ENCODE measurements at regions not wholly inside any gene's neighbourhood (a gene's known extent, or its start where the extent isn't known, plus 50 kb on each side); places are given as distances from the start of the nearest gene placed in this dataset.

DNA sequence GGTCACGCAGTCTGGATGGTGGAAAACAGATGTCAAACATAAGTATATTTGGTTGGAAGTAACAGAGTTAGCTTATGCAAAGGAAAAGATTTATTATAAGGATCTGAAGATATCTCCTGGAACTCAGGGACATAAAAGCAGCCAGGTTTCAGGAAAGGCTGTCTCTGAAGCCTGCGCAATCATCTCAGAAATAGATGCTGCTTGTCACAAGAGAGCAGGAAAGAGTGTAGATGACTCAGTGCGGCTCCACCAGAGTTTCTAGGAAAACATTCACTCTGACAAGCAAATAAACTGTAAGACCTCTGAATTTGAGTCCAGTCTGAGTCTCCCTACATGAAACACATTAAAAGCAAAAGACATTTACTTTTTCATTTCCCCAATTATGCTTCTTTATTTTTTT lies 220.4 kb upstream of the HTR2A start:
- WGBS, 2 donors (ENCODE audit: extremely low coverage in 2 of 2, insufficient read length in 2 of 2, insufficient replicate concordance in 1 of 2): no CpG with 5 or more reads among the region's 3 CpGs
- Histone ChIP-seq H2BK12ac (ENCODE audit: low read length) (no peak overlapping the region), H4K8ac (ENCODE audit: low read depth, low read length) (no peak overlapping the region), H3K23ac (ENCODE audit: low read depth, low read length, poor library complexity) (no peak overlapping the region), H3K4me3 (ENCODE audit: low read length in 2 of 2) (no peak overlapping the region), H3K79me1 (ENCODE audit: low read depth, low read length) (no peaks in the 10 kb centered on the region), H3K4me1 (ENCODE audit: control insufficient read depth in 2 of 2, insufficient read depth in 1 of 2, low read depth in 1 of 2, low read length in 2 of 2) (peaks cover 0 to 1% of the 10 kb centered on the region in 2 donors), H2BK120ac (ENCODE audit: low read depth, low read length) (no peak overlapping the region), H3K36me3 (replicated peaks in 1 of 2; ENCODE audit: control insufficient read depth in 2 of 2, insufficient read depth in 2 of 2, low read length in 2 of 2) (no peaks in the 10 kb centered on the region), H3K14ac (ENCODE audit: low read length) (no peak overlapping the region), H3K27ac (replicated peaks; ENCODE audit: low read length) (no peak overlapping the region), H3K9ac (ENCODE audit: low read depth, low read length, poor library complexity) (no peak overlapping the region), H2BK5ac (ENCODE audit: low read length) (no peak overlapping the region), H2BK15ac (ENCODE audit: low read length) (no peak overlapping the region), H4K91ac (ENCODE audit: low read depth, low read length, poor library complexity) (no peak overlapping the region), H3K18ac (ENCODE audit: low read length) (no peak overlapping the region), H2AK5ac (ENCODE audit: low read depth, low read length) (no peak overlapping the region), H3K27me3 (ENCODE audit: control insufficient read depth in 3 of 3, insufficient read depth in 3 of 3, low read depth in 1 of 3, low read length in 3 of 3) (no peaks in the 10 kb centered on the region), H3K4ac (ENCODE audit: low read length) (no peak overlapping the region), H2AFZ (ENCODE audit: low read length) (no peak overlapping the region), H3K9me3 (replicated peaks in 1 of 2; ENCODE audit: control insufficient read depth in 2 of 2, insufficient read depth in 1 of 2, low read depth in 1 of 2, low read length in 2 of 2) (no peaks in the 10 kb centered on the region), H3K4me2 (ENCODE audit: insufficient read depth, low read length, poor library complexity, severe bottlenecking) (no peak overlapping the region)
- DNase-seq (ENCODE audit: low spot score): no peak

DNA sequence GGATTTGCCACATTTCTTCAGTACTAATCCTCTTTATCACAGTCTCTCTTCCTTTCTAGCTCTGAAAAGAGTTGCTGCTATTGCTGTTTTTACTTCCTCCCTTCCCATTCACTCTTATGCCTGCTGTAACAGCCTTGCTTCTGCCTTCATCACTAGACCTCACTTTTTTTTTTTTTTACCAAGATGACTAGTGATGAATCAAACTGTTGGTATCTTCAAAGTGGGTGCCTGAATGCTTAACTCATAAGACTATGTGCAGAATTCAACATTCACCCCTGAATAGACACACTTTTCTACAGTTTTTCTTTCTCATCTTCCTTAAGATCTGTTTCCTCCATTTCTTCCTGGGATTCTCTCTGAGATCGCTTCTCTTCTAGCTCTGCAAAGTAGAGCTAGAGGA lies 217.2 kb upstream of the HTR2A start:
- WGBS, 2 donors (ENCODE audit: extremely low coverage in 2 of 2, insufficient read length in 2 of 2, insufficient replicate concordance in 1 of 2): no CpG with 5 or more reads among the region's 1 CpG
- no peak for DNase-seq (ENCODE audit: low spot score)
- no peak overlapping the region for H2BK120ac ChIP-seq (ENCODE audit: low read depth, low read length)

GRCh38 chr13:47112903-47113299 lies 216.0 kb upstream of the HTR2A start:
- H2BK12ac ChIP-seq (ENCODE audit: low read length): no peak overlapping the region
- H3K36me3 ChIP-seq (replicated peaks in 1 of 2; ENCODE audit: control insufficient read depth in 2 of 2, insufficient read depth in 2 of 2, low read length in 2 of 2): no peaks in the 10 kb centered on the region
- DNase-seq (ENCODE audit: low spot score): no peak
- H4K91ac ChIP-seq (ENCODE audit: low read depth, low read length, poor library complexity): no peak overlapping the region
- H3K18ac ChIP-seq (ENCODE audit: low read length): no peak overlapping the region
- no peak overlapping the region for H3K23ac ChIP-seq (ENCODE audit: low read depth, low read length, poor library complexity)
- no peak overlapping the region for H2BK120ac ChIP-seq (ENCODE audit: low read depth, low read length)
- no peak overlapping the region for H2AK5ac ChIP-seq (ENCODE audit: low read depth, low read length)
- H3K27me3 ChIP-seq (ENCODE audit: control insufficient read depth in 3 of 3, insufficient read depth in 3 of 3, low read depth in 1 of 3, low read length in 3 of 3): no peaks in the 10 kb centered on the region
- H3K9me3 ChIP-seq (replicated peaks in 1 of 2; ENCODE audit: control insufficient read depth in 2 of 2, insufficient read depth in 1 of 2, low read depth in 1 of 2, low read length in 2 of 2): no peaks in the 10 kb centered on the region
- no peak overlapping the region for H4K8ac ChIP-seq (ENCODE audit: low read depth, low read length)
- H3K4me3 ChIP-seq (ENCODE audit: low read length in 2 of 2): no peak overlapping the region
- H3K4me2 ChIP-seq (ENCODE audit: insufficient read depth, low read length, poor library complexity, severe bottlenecking): no peak overlapping the region
- no peak overlapping the region for H2BK5ac ChIP-seq (ENCODE audit: low read length)
- no peaks in the 10 kb centered on the region for H3K79me1 ChIP-seq (ENCODE audit: low read depth, low read length)
- no peak overlapping the region for H3K14ac ChIP-seq (ENCODE audit: low read length)
- no peak overlapping the region for H2AFZ ChIP-seq (ENCODE audit: low read length)
- no peak overlapping the region for H3K4ac ChIP-seq (ENCODE audit: low read length)
- H2BK15ac ChIP-seq (ENCODE audit: low read length): no peak overlapping the region
- H3K27ac ChIP-seq (replicated peaks; ENCODE audit: low read length): peak overlapping the region; percentile 59
- no CpG with 5 or more reads among the region's 1 CpG for WGBS, 2 donors (ENCODE audit: extremely low coverage in 2 of 2, insufficient read length in 2 of 2, insufficient replicate concordance in 1 of 2)
- no peak overlapping the region for H3K9ac ChIP-seq (ENCODE audit: low read depth, low read length, poor library complexity)
- peaks cover 0 to 6% of the 10 kb centered on the region in 2 donors for H3K4me1 ChIP-seq (ENCODE audit: control insufficient read depth in 2 of 2, insufficient read depth in 1 of 2, low read depth in 1 of 2, low read length in 2 of 2)

More for the DNA sequence above, 217.2 kb upstream of the HTR2A start:
- H3K4me1 ChIP-seq (ENCODE audit: control insufficient read depth in 2 of 2, insufficient read depth in 1 of 2, low read depth in 1 of 2, low read length in 2 of 2): peaks cover 0 to 6% of the 10 kb centered on the region in 2 donors
- no peak overlapping the region for H3K18ac ChIP-seq (ENCODE audit: low read length)
- H3K4me3 ChIP-seq (ENCODE audit: low read length in 2 of 2): no peak overlapping the region
- no peak overlapping the region for H4K91ac ChIP-seq (ENCODE audit: low read depth, low read length, poor library complexity)
- no peaks in the 10 kb centered on the region for H3K79me1 ChIP-seq (ENCODE audit: low read depth, low read length)
- no peak overlapping the region for H2AK5ac ChIP-seq (ENCODE audit: low read depth, low read length)
- H3K23ac ChIP-seq (ENCODE audit: low read depth, low read length, poor library complexity): no peak overlapping the region
- H3K4me2 ChIP-seq (ENCODE audit: insufficient read depth, low read length, poor library complexity, severe bottlenecking): no peak overlapping the region
- peak overlapping the region; percentile 43 for H3K27ac ChIP-seq (replicated peaks; ENCODE audit: low read length)
- H3K36me3 ChIP-seq (replicated peaks in 1 of 2; ENCODE audit: control insufficient read depth in 2 of 2, insufficient read depth in 2 of 2, low read length in 2 of 2): no peaks in the 10 kb centered on the region
- H3K14ac ChIP-seq (ENCODE audit: low read length): no peak overlapping the region
- H2BK15ac ChIP-seq (ENCODE audit: low read length): no peak overlapping the region
- H4K8ac ChIP-seq (ENCODE audit: low read depth, low read length): no peak overlapping the region
- no peak overlapping the region for H2BK12ac ChIP-seq (ENCODE audit: low read length)
- no peak overlapping the region for H2BK5ac ChIP-seq (ENCODE audit: low read length)
- H3K9ac ChIP-seq (ENCODE audit: low read depth, low read length, poor library complexity): no peak overlapping the region
- H3K4ac ChIP-seq (ENCODE audit: low read length): no peak overlapping the region
- H3K9me3 ChIP-seq (replicated peaks in 1 of 2; ENCODE audit: control insufficient read depth in 2 of 2, insufficient read depth in 1 of 2, low read depth in 1 of 2, low read length in 2 of 2): no peaks in the 10 kb centered on the region
- H3K27me3 ChIP-seq (ENCODE audit: control insufficient read depth in 3 of 3, insufficient read depth in 3 of 3, low read depth in 1 of 3, low read length in 3 of 3): no peaks in the 10 kb centered on the region
- H2AFZ ChIP-seq (ENCODE audit: low read length): no peak overlapping the region

DNA sequence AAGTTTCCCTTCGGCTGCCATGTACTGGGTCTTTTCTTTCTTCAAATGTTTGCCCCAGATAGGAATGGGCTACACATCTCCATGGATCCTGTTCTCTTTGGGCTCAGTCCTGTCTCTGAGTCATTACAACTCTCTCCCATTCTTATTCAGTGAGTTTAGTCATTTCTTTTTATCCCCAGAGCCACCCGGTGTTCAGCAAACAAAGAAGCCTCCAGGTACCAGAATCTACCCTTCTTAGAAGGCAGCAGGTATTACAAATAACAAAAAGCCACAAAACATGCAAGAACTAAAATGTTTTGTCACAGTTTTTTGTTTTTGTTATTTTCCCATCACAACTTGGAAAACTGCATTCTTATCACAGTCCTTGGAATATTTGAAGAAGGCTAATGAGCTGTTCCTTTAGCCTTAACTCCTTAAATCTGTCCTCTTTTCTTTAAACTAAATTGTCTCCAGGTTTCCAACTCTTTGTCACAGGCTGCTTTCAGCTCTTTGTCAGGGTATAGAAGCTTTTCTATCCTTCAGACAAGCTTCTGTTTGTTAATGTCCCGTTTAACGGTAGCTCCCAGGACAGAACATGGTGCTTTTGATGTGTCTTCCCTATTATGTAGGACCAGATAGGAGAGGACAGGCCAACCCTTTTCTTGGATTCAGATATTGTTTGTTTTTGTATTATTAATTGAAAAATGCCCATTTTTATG lies 215.5 kb upstream of the HTR2A start:
- H3K18ac ChIP-seq (ENCODE audit: low read length): no peak overlapping the region
- no peak overlapping the region for H3K9ac ChIP-seq (ENCODE audit: low read depth, low read length, poor library complexity)

More for the DNA sequence above, 215.5 kb upstream of the HTR2A start:
- no peaks in the 10 kb centered on the region for H3K27me3 ChIP-seq (ENCODE audit: control insufficient read depth in 3 of 3, insufficient read depth in 3 of 3, low read depth in 1 of 3, low read length in 3 of 3)
- no peaks in the 10 kb centered on the region for H3K79me1 ChIP-seq (ENCODE audit: low read depth, low read length)
- H2AK5ac ChIP-seq (ENCODE audit: low read depth, low read length): no peak overlapping the region
- H3K4me2 ChIP-seq (ENCODE audit: insufficient read depth, low read length, poor library complexity, severe bottlenecking): no peak overlapping the region
- H2BK15ac ChIP-seq (ENCODE audit: low read length): no peak overlapping the region
- H2BK12ac ChIP-seq (ENCODE audit: low read length): no peak overlapping the region
- no peak overlapping the region for H2BK5ac ChIP-seq (ENCODE audit: low read length)
- no CpG with 5 or more reads among the region's 4 CpGs for WGBS, 2 donors (ENCODE audit: extremely low coverage in 2 of 2, insufficient read length in 2 of 2, insufficient replicate concordance in 1 of 2)
- no peak overlapping the region for H2BK120ac ChIP-seq (ENCODE audit: low read depth, low read length)
- no peak overlapping the region for H3K23ac ChIP-seq (ENCODE audit: low read depth, low read length, poor library complexity)
- no peak overlapping the region for H3K14ac ChIP-seq (ENCODE audit: low read length)
- H3K4ac ChIP-seq (ENCODE audit: low read length): no peak overlapping the region
- H4K8ac ChIP-seq (ENCODE audit: low read depth, low read length): no peak overlapping the region
- DNase-seq (ENCODE audit: low spot score): peak; percentile 35
- no peaks in the 10 kb centered on the region for H3K9me3 ChIP-seq (replicated peaks in 1 of 2; ENCODE audit: control insufficient read depth in 2 of 2, insufficient read depth in 1 of 2, low read depth in 1 of 2, low read length in 2 of 2)
- H3K4me3 ChIP-seq (ENCODE audit: low read length in 2 of 2): no peak overlapping the region
- H4K91ac ChIP-seq (ENCODE audit: low read depth, low read length, poor library complexity): no peak overlapping the region
- H2AFZ ChIP-seq (ENCODE audit: low read length): no peak overlapping the region
- no peaks in the 10 kb centered on the region for H3K36me3 ChIP-seq (replicated peaks in 1 of 2; ENCODE audit: control insufficient read depth in 2 of 2, insufficient read depth in 2 of 2, low read length in 2 of 2)
- peak overlapping the region; percentile 59 for H3K27ac ChIP-seq (replicated peaks; ENCODE audit: low read length)
- peaks cover 0 to 6% of the 10 kb centered on the region in 2 donors for H3K4me1 ChIP-seq (ENCODE audit: control insufficient read depth in 2 of 2, insufficient read depth in 1 of 2, low read depth in 1 of 2, low read length in 2 of 2)
